ENCODE measurements at regions not wholly inside any gene's neighbourhood (a gene's known extent, or its start where the extent isn't known, plus 50 kb on each side); places are given as distances from the start of the nearest gene placed in this dataset.

DNA sequence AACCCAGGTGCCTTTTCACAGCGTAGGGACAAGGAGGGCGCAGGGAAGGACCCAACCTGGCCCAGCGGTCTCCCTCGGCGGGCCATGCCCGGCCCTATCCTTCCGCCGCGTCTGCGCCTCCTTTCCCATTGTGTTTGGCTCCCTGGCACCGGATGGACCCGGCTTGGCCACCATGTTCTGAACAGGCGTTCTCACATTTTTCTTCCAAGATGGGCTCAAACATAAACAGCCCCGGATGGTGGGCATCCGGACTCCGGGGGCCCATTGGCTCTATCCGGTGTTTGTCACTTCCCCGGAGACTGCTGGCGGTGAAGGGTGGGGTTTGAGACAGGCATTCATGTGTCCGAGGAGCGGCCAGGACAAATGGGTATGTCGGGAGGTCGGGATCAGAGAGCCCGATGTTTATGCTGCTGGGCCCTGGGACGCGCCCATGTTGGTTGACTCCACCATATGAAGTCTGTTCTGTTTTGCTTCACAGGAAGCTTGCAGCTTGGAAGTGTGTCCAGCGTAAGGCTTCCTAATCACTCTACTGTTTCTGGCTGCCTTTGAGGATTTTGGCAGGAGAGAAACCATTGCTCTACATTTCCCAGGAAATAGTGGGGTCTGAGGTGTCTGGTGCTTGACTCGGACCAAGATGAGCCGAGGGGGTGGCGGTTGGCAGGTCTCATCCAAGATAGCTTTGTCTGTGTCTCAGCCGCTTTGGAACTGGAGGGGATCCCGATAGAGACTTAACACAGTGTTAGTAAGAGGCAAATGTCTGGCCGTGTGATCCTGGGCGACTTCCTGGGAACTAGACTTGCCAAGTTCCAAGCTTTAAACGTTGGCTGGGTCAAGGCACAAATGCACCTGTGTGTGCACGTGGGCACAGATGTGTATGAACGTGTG, 188.3 kb downstream of the IRF8 start:
- TF ChIP-seq POLR2A (IDR thresholded peaks at IDR 0.05) (no peak), CTCF (IDR thresholded peaks at IDR 0.05) (no peak)
